Activated CD4-positive, alpha-beta T cell treated with anti-CD3 and anti-CD28 coated beads, Interleukin-2, amount 10 ng/mL, durations not matched to agents 7 days and 5 days (primary cell): ENCODE measurements at regions not wholly inside any gene's neighbourhood (a gene's known extent, or its start where the extent isn't known, plus 50 kb on each side); places are given as distances from the start of the nearest gene placed in this dataset.

ENCODE experiments used
- CTCF ChIA-PET: fragments of 350-600 bp; sonication (Branson Sonifier 250); formaldehyde crosslinking; loops from one replicate; lab custom pipeline; 2021; ENCODE audit warnings: antibody characterized with exemption; lab: Charles Lee
- POLR2A ChIA-PET: fragments of 350-600 bp; sonication (Branson Sonifier 250); formaldehyde crosslinking; loops from one replicate; lab custom pipeline; 2021; ENCODE audit warnings: antibody characterized with exemption; lab: Charles Lee
- DNase-seq: peaks from one replicate; pipeline ENCODE4 v3.0.0-alpha.2; 2020
- H3K27ac Mint-ChIP-seq: one replicate; pipeline ENCODE4 v1.8.0; 2021; ENCODE audit warnings: mild to moderate bottlenecking, moderate library complexity, mixed read lengths
- H3K27me3 Mint-ChIP-seq: one replicate; pipeline ENCODE4 v1.8.0; 2021; ENCODE audit warnings: mixed read lengths
- H3K36me3 Mint-ChIP-seq: one replicate; pipeline ENCODE4 v1.8.0; 2021; ENCODE audit warnings: low read depth, mixed read lengths
- H3K4me1 Mint-ChIP-seq: one replicate; pipeline ENCODE4 v1.8.0; 2021; ENCODE audit warnings: mixed read lengths
- H3K4me3 Mint-ChIP-seq: one replicate; pipeline ENCODE4 v1.8.0; 2021; ENCODE audit warnings: mild to moderate bottlenecking, moderate library complexity, mixed read lengths
- H3K9me3 Mint-ChIP-seq: one replicate; pipeline ENCODE4 v1.8.0; 2021; ENCODE audit warnings: mixed read lengths

DNA sequence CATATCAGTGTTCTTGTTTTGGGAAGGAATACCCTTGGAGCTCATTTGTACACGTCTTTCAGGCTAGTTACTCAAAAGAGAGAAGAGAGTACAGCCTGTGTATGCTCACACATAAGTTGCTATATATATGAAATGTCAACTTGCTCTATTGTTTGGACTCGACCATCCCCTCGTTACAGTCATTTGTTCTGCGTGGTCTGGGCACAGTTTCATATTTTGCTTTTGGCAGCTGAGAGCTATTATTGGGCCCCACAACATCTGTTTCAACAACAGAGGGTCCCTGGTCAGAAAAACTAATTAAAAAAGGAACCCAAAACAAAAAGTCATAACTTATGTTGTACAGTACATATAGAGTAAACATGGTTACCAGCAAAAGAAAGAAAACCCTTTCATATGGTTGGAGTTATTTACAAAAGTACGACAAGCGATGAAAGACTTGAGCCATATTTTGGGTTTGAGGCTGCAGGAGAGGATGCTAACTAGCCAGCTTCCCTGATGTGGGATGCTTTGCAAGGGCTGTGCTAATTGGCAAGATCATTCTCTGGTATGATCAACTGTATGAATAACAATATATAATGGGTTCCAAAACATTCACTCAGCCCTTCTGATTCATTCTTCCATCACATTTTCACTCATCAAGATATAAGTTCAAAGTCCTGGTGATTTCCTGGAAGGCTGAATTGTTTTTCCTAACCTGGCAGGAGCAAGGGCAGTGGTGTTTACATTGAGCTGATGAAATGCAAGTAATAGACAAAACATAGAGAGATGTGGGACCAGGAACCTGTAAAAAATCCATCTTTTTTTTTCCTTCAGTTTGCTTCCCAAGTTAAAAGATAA, 137.9 kb downstream of the RPS12 start:
- H3K36me3 Mint-ChIP-seq = no peaks in the 10 kb centered on the region
- H3K27me3 Mint-ChIP-seq = peaks cover 53% of the 10 kb centered on the region
- DNase-seq = no peak
- ChIA-PET POLR2A (no interaction called here), CTCF (no interaction called here)
- H3K4me1 Mint-ChIP-seq = no peaks in the 10 kb centered on the region
- H3K9me3 Mint-ChIP-seq = no peaks in the 10 kb centered on the region
- no peak overlapping the region for H3K4me3 Mint-ChIP-seq
- no peak overlapping the region for H3K27ac Mint-ChIP-seq

GRCh38 chr6:132952986-132953385, 138.6 kb downstream of the RPS12 start:
- POLR2A ChIA-PET = no interaction called here
- Mint-ChIP-seq H3K27ac (no peak overlapping the region), H3K27me3 (peaks cover 57% of the 10 kb centered on the region), H3K36me3 (peaks cover 1% of the 10 kb centered on the region), H3K4me1 (peaks cover 1% of the 10 kb centered on the region), H3K4me3 (no peak overlapping the region), H3K9me3 (no peaks in the 10 kb centered on the region)
- DNase-seq = no peak
- CTCF ChIA-PET = no interaction called here

DNA sequence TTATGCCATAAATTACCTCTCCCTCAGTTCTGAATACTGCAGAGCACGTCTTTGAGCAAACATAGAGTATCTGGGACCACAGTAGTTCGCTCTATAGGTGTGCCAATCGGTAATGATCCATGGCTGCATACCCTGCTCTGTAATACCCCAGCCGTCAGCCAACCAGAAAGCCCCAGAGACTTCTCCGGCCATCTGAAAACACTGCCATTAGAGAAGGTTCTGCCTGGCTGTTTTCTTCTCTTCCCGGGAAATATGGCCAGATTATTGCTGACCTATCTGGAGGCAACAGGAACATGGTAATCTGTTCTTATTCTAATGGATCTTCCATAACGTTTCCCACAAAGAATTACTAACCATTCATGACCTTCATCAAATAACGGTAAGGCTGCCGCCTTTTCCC, 139.9 kb downstream of the RPS12 start:
- peaks cover 8% of the 10 kb centered on the region for H3K4me1 Mint-ChIP-seq
- no peak for DNase-seq
- CTCF ChIA-PET = no interaction called here
- no peaks in the 10 kb centered on the region for H3K9me3 Mint-ChIP-seq
- POLR2A ChIA-PET = no interaction called here
- peaks cover 56% of the 10 kb centered on the region for H3K27me3 Mint-ChIP-seq
- no peak overlapping the region for H3K27ac Mint-ChIP-seq
- H3K36me3 Mint-ChIP-seq = peaks cover 6% of the 10 kb centered on the region
- no peak overlapping the region for H3K4me3 Mint-ChIP-seq

DNA sequence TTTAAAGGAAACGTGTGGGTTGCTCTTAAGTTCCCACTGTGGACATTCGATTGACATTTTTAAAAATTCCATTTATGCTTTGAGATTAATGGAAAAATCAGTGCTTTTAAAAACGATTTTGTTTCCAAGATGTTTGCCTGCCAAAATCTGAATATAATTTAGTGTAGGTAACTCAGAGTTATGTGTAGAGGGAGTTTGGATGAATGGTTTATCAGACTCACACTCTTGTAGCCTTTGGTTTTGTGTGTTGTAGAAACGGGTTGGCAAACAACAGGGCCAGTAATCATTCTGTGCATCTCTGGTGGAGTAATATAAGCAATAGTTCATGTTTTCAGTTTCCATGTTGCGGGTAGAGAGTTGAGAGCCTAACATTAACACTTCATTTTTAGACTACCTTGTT, 140.6 kb downstream of the RPS12 start:
- H3K9me3 Mint-ChIP-seq = no peaks in the 10 kb centered on the region
- H3K27me3 Mint-ChIP-seq = peaks cover 53% of the 10 kb centered on the region
- no peak overlapping the region for H3K4me3 Mint-ChIP-seq
- peaks cover 6% of the 10 kb centered on the region for H3K36me3 Mint-ChIP-seq
- no peak for DNase-seq
- peaks cover 14% of the 10 kb centered on the region for H3K4me1 Mint-ChIP-seq
- CTCF ChIA-PET = no interaction called here
- POLR2A ChIA-PET = no interaction called here
- H3K27ac Mint-ChIP-seq = no peak overlapping the region

DNA sequence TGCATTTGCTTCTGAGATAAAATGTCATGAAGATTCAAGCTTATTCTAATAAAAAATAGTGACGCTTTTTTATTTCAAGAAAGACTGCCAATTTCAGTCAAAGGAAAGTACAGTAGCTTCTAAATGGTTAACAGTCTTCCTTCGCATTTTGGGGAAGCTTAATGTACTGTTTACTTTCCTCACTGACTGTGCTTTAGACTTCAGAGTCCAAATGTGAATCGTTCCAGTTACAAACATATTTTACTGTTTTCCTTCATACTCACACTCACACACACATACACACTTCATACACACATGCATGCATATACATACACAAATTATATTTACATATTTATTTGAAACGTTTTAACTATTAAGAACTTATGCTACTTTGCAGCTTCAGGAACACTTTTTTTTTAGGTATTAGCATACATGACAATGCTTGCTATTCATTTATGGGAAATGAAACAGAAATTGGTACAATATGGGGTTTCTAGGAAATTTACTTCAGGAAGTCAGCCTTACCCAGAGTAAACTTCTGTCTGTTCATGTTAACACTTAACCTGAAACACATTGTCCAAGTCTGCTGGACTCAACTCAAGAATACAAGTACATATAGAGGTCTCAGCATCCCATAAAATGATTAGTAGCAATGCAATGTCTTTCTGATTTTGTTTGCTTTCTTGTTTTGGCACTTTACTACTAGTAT, 145.4 kb downstream of the RPS12 start:
- Mint-ChIP-seq H3K27ac (peak overlapping the region; percentile 58), H3K9me3 (no peaks in the 10 kb centered on the region), H3K4me1 (peaks cover 32% of the 10 kb centered on the region), H3K27me3 (peaks cover 41% of the 10 kb centered on the region), H3K4me3 (no peak overlapping the region), H3K36me3 (peaks cover 8% of the 10 kb centered on the region)
- no peak for DNase-seq
- CTCF ChIA-PET = no interaction called here
- POLR2A ChIA-PET = no interaction called here

GRCh38 chr6:132960720-132961119, 146.4 kb downstream of the RPS12 start:
- Mint-ChIP-seq H3K27me3 (peaks cover 40% of the 10 kb centered on the region), H3K4me3 (no peak overlapping the region), H3K36me3 (peaks cover 8% of the 10 kb centered on the region), H3K27ac (no peak overlapping the region), H3K9me3 (no peaks in the 10 kb centered on the region), H3K4me1 (peaks cover 32% of the 10 kb centered on the region)
- DNase-seq = no peak
- POLR2A ChIA-PET = no interaction called here
- CTCF ChIA-PET = no interaction called here

- CTCF ChIA-PET = no interaction called here
- Mint-ChIP-seq H3K36me3 (peaks cover 8% of the 10 kb centered on the region), H3K27me3 (peaks cover 40% of the 10 kb centered on the region)
Observed at GRCh38 chr6:132961122-132961521, 146.8 kb downstream of the RPS12 start.

GRCh38 chr6:132961610-132962009, 147.2 kb downstream of the RPS12 start:
- CTCF ChIA-PET = interaction anchor here (0.6 kb wide), 1 partner anchor 310 kb away, joined by 3 read pairs; no protein-coding TSS in a partner anchor
- no peaks in the 10 kb centered on the region for H3K9me3 Mint-ChIP-seq
- H3K4me1 Mint-ChIP-seq = peaks cover 32% of the 10 kb centered on the region
- peaks cover 37% of the 10 kb centered on the region for H3K27me3 Mint-ChIP-seq
- H3K4me3 Mint-ChIP-seq = no peak overlapping the region
- H3K36me3 Mint-ChIP-seq = peaks cover 8% of the 10 kb centered on the region
- POLR2A ChIA-PET = no interaction called here
- no peak overlapping the region for H3K27ac Mint-ChIP-seq
- no peak for DNase-seq

More at GRCh38 chr6:132961122-132961521, 146.8 kb downstream of the RPS12 start:
- DNase-seq = no peak
- POLR2A ChIA-PET = no interaction called here
- Mint-ChIP-seq H3K9me3 (no peaks in the 10 kb centered on the region), H3K4me1 (peaks cover 32% of the 10 kb centered on the region), H3K27ac (no peak overlapping the region), H3K4me3 (no peak overlapping the region)

DNA sequence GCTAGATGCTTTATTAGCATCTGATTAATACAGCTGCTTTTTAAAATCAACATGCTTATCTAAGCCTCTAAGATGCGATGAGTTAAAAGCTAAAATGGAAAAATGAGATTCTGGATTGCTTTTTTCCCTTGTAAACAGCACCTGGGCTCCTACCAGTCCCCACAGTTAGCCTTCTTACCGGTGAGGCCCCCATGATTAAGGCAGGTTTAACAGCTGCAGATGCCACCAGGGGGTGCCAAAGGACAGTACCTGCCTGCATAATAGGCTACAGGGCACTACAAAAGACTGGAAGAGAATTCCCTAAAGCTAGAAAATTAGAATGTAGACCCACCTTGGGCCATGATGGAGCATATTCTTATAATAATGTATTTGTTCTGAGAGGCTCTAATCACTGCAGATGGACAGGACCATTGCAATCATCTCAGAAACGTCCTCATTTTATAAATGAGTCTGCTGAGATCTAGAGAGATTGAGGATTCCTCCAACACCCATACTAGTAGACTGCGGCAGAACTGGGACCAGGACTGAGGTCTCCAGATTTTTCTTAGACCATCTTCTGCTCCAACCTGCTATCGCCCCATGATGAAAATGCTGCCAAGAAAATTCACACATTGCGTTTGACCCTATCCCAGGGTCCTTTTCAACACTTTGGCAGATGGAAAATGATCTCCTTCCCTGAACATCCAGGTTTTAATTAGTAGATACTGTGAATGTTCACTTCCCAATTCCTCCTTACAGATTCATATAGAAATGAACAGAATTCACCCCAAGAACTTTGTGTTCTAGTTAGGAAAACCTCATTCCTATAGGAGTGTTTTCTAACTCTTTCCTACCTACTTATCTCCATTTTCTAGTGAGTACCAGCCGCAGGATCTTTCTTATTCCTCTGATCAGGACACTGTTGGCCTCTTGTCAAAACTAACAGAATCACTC, 148.8 kb downstream of the RPS12 start:
- CTCF ChIA-PET = interaction anchor here (0.6 to 1.0 kb wide), 2 partner anchors 10 to 65 kb away, joined by 3 read pairs; no protein-coding TSS in a partner anchor
- Mint-ChIP-seq H3K9me3 (no peaks in the 10 kb centered on the region), H3K27me3 (peaks cover 25% of the 10 kb centered on the region), H3K27ac (no peak overlapping the region), H3K36me3 (peaks cover 6% of the 10 kb centered on the region), H3K4me3 (no peak overlapping the region), H3K4me1 (peaks cover 30% of the 10 kb centered on the region)
- DNase-seq = peak; percentile 70
- POLR2A ChIA-PET = no interaction called here

DNA sequence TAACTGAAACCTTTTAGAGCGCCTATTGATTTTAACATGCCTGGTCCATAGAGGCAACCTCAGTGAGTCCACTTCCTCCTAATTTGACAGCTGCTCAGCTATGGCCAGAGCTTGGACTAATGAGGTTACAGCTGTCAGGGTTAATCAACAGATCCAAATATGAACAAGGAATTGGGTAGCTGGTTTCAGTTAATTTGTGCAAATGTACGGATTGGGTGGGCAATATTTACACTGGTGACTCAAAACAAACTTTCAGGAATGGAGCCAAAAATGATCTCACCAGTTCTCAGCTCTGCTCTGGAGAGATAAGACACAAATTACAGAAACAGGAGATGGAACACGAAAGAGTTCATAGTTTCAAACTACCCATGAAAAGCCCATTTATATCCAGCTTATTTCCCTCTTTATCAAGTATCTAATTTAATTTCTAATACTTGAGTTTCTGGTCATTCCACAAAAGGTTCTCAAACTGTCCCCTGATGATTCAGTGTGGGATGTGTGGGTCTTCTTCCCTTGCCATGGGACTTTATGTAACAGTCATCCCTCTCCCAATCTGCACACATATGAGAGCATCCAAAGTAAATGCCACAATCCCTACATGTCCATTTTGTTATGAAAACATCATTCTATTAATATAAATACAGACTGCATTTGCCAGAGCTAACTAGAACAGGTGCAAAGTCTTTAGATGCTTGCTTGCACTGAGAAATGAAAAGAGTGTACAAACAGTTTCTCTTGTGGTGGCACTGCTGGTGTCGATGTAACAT, 149.9 kb downstream of the RPS12 start:
- no peak for DNase-seq
- Mint-ChIP-seq H3K4me3 (no peak overlapping the region), H3K4me1 (peaks cover 23% of the 10 kb centered on the region), H3K27ac (no peak overlapping the region), H3K9me3 (no peaks in the 10 kb centered on the region), H3K36me3 (peaks cover 3% of the 10 kb centered on the region), H3K27me3 (peaks cover 23% of the 10 kb centered on the region)
- ChIA-PET POLR2A (no interaction called here), CTCF (no interaction called here)

DNA sequence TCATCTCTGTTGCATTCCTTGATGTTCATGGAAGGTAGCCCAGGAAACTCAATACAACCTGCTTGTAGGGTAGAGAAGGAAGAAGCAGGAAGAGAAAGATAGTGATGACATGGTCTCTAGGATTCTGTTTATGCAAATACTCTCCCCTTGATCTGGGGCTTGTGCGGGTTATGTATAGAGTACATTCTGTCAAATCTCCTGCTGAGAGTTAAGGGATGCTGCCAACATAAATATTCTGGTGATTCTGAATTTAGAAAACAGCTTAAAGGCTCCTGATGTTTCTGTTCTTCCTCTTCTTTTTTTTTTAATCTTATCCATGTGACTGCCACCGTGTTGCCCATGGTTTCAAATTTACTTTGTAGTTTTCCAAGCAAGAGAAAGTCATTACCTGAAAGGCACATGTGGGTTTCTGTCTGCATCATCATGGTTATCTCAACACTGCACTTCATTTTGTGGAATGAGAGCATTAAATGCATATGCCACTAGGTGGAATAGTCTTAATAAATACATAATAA, 150.6 kb downstream of the RPS12 start:
- Mint-ChIP-seq H3K36me3 (peaks cover 3% of the 10 kb centered on the region), H3K27ac (no peak overlapping the region), H3K27me3 (peaks cover 23% of the 10 kb centered on the region)

GRCh38 chr6:132967871-132968270, 153.5 kb downstream of the RPS12 start:
- Mint-ChIP-seq H3K9me3 (no peaks in the 10 kb centered on the region), H3K36me3 (no peaks in the 10 kb centered on the region), H3K27ac (no peak overlapping the region), H3K4me1 (peaks cover 6% of the 10 kb centered on the region), H3K27me3 (peaks cover 24% of the 10 kb centered on the region), H3K4me3 (no peak overlapping the region)
- CTCF ChIA-PET = no interaction called here
- no peak for DNase-seq
- POLR2A ChIA-PET = no interaction called here

More for the DNA sequence above, 150.6 kb downstream of the RPS12 start:
- Mint-ChIP-seq H3K4me3 (no peak overlapping the region), H3K9me3 (no peaks in the 10 kb centered on the region), H3K4me1 (peaks cover 18% of the 10 kb centered on the region)
- CTCF ChIA-PET = no interaction called here
- POLR2A ChIA-PET = no interaction called here
- DNase-seq = no peak
